PC-9 (cell line): ENCODE measurements at regions not wholly inside any gene's neighbourhood (a gene's known extent, or its start where the extent isn't known, plus 50 kb on each side); places are given as distances from the start of the nearest gene placed in this dataset.

Experiments used
- BruUV-seq: library from RNA; stranded (reverse); fragments of 400-500 nt; replicated peaks from 2 replicates; lab custom pipeline; 2021; lab: Mats Ljungman, UMichigan
- CTCF ChIA-PET: fragments of 300-600 bp; sonication (Branson Sonifier 250); formaldehyde crosslinking; loops from one replicate; lab custom pipeline; 2022; ENCODE audit warnings: antibody characterized with exemption; lab: Charles Lee
- POLR2A ChIA-PET: fragments of 300-600 bp; sonication (Branson Sonifier 250); formaldehyde crosslinking; loops from one replicate; lab custom pipeline; 2022; ENCODE audit warnings: antibody characterized with exemption; ENCODE audit not compliant: unreplicated experiment; lab: Charles Lee
- DNase-seq, 2 experiments: peaks; one replicate each; pipeline versions ENCODE4 v3.0.0 to v3.0.0-alpha.2; 2015 to 2022; ENCODE audit warnings: mixed read lengths in 1 of 2
- H2AFZ ChIP-seq: fragments of 200-600 bp; sonication (generic); 2 replicates; pipeline ENCODE4 v1.8.1; 2017; ENCODE audit warnings: antibody characterized with exemption
- H3F3A ChIP-seq: fragments of 200-600 bp; sonication (generic); 2 replicates; pipeline ENCODE4 v1.8.1; 2017; ENCODE audit warnings: antibody characterized with exemption, mild to moderate bottlenecking, low read depth; ENCODE audit not compliant: insufficient read depth
- H3K27ac ChIP-seq: fragments of 200-600 bp; sonication (generic); 2 replicates; pipeline ENCODE4 v1.6.1; 2016; ENCODE audit warnings: mixed run types
- H3K27me3 ChIP-seq: fragments of 200-600 bp; sonication (generic); 2 replicates; pipeline ENCODE4 v1.6.1; 2016; ENCODE audit warnings: low read depth, mixed run types; ENCODE audit not compliant: insufficient read depth
- H3K36me3 ChIP-seq: fragments of 200-600 bp; sonication (generic); 2 replicates; pipeline ENCODE4 v1.6.1; 2016; ENCODE audit warnings: low read depth, mixed run types
- H3K4me1 ChIP-seq: fragments of 200-600 bp; sonication (generic); replicated peaks from 2 replicates; pipeline ENCODE4 v1.6.1; 2016; ENCODE audit warnings: mixed run types; ENCODE audit not compliant: insufficient read depth
- H3K4me2 ChIP-seq: fragments of 200-600 bp; sonication (generic); 2 replicates; pipeline ENCODE4 v1.6.1; 2017; ENCODE audit warnings: mixed run types
- H3K4me3 ChIP-seq: fragments of 200-600 bp; sonication (generic); 2 replicates; pipeline ENCODE4 v1.6.1; 2016; ENCODE audit warnings: mixed run types
- H3K79me2 ChIP-seq: fragments of 200-600 bp; sonication (generic); 2 replicates; pipeline ENCODE4 v1.6.1; 2017; ENCODE audit warnings: low read depth, mixed run types
- H3K9me2 ChIP-seq: fragments of 200-600 bp; sonication (generic); 2 replicates; pipeline ENCODE4 v1.8.1; 2017; ENCODE audit warnings: mild to moderate bottlenecking; ENCODE audit not compliant: insufficient read depth
- H3K9me3 ChIP-seq: fragments of 200-600 bp; sonication (generic); 2 replicates; pipeline ENCODE4 v1.8.1; 2016; ENCODE audit warnings: low read depth; ENCODE audit not compliant: insufficient read depth
- H4K20me1 ChIP-seq: fragments of 200-600 bp; sonication (generic); 2 replicates; pipeline ENCODE4 v1.8.1; 2017; ENCODE audit not compliant: insufficient read depth
- CTCF ChIP-seq: fragments of 200-600 bp; sonication (generic); conservative IDR thresholded peaks from 2 replicates; pipeline ENCODE4 v1.6.1; 2017; ENCODE audit warnings: mixed run types, antibody characterized with exemption, mild to moderate bottlenecking, moderate library complexity
- EZH2 ChIP-seq: fragments of 200-600 bp; sonication (generic); IDR thresholded peaks from 2 replicates; pipeline ENCODE4 v1.8.0; 2017; ENCODE audit warnings: antibody characterized with exemption, low read depth
- intact Hi-C: fragments of 100-400 bp; cut with micrococcal nuclease; formaldehyde crosslinking; loops from one replicate; pipeline ENCODE4 v1.10.0; 2022; ENCODE audit not compliant: unreplicated experiment

- Histone ChIP-seq H4K20me1 (no peaks in the 10 kb centered on the region), H3K9me2 (no peaks in the 10 kb centered on the region), H3K9me3 (no peaks in the 10 kb centered on the region), H2AFZ (no peak overlapping the region), H3K79me2 (no peaks in the 10 kb centered on the region), H3K27me3 (no peaks in the 10 kb centered on the region), H3K4me2 (no peak overlapping the region), H3K27ac (no peak overlapping the region), H3K4me1 (peaks cover 10% of the 10 kb centered on the region; the same call in 1 of the 2 replicates), H3F3A (no peaks in the 10 kb centered on the region), H3K4me3 (no peak overlapping the region), H3K36me3 (no peaks in the 10 kb centered on the region)
- ChIA-PET POLR2A (interaction anchor here (0.7 kb wide), 1 partner anchor 46 kb away, joined by 6 read pairs; no protein-coding TSS in a partner anchor), CTCF (no interaction called here)
- DNase-seq, result no peak
- no TSS peak for BruUV-seq
- TF ChIP-seq EZH2 (no peak), CTCF (no peak)
- intact Hi-C loops, result no loop called here
Measured at GRCh38 chr7:68434857-68435256, 1163.4 kb upstream of the AUTS2 start.

- Histone ChIP-seq H2AFZ (no peak overlapping the region), H3K36me3 (no peaks in the 10 kb centered on the region), H3K4me1 (peaks cover 10% of the 10 kb centered on the region; the same call in 1 of the 2 replicates), H3K4me3 (no peak overlapping the region), H3K27ac (no peak overlapping the region), H3K9me3 (no peaks in the 10 kb centered on the region), H3K27me3 (no peaks in the 10 kb centered on the region), H4K20me1 (no peaks in the 10 kb centered on the region), H3K4me2 (0 out of 2 replicates have a peak overlapping the region, but pooled peaks have one; percentile 10), H3K9me2 (no peaks in the 10 kb centered on the region), H3F3A (no peaks in the 10 kb centered on the region), H3K79me2 (no peaks in the 10 kb centered on the region)
- DNase-seq, result peak in 1 of 2 experiments; percentile 76
- ChIA-PET POLR2A (no interaction called here), CTCF (interaction anchor here (0.6 kb wide), 1 partner anchor 538 kb away, joined by 14 read pairs; no protein-coding TSS in a partner anchor)
- no TSS peak for BruUV-seq
- intact Hi-C loops, result no loop called here
- TF ChIP-seq CTCF (no peak), EZH2 (no peak)
Measured at GRCh38 chr7:68438016-68438415, 1160.3 kb upstream of the AUTS2 start.

GRCh38 chr7:68438811-68439210, 1159.5 kb upstream of the AUTS2 start:
- CTCF ChIA-PET, result no interaction called here
- TF ChIP-seq CTCF (no peak), EZH2 (no peak)
- H3K4me1 ChIP-seq, result peaks cover 10% of the 10 kb centered on the region; the same call in 1 of the 2 replicates

More at GRCh38 chr7:68438811-68439210, 1159.5 kb upstream of the AUTS2 start:
- no peaks in the 10 kb centered on the region for H4K20me1 ChIP-seq
- H3K9me2 ChIP-seq, result no peaks in the 10 kb centered on the region
- no peaks in the 10 kb centered on the region for H3F3A ChIP-seq
- no peak overlapping the region for H3K4me3 ChIP-seq
- H3K36me3 ChIP-seq, result no peaks in the 10 kb centered on the region
- H3K27me3 ChIP-seq, result no peaks in the 10 kb centered on the region
- intact Hi-C loops, result no loop called here
- POLR2A ChIA-PET, result no interaction called here
- no TSS peak for BruUV-seq
- no peak overlapping the region for H3K4me2 ChIP-seq
- no peak for DNase-seq
- H3K79me2 ChIP-seq, result no peaks in the 10 kb centered on the region
- H3K9me3 ChIP-seq, result no peaks in the 10 kb centered on the region
- no peak overlapping the region for H2AFZ ChIP-seq
- no peak overlapping the region for H3K27ac ChIP-seq
